ENCODE measurements at regions not wholly inside any gene's neighbourhood (a gene's known extent, or its start where the extent isn't known, plus 50 kb on each side); places are given as distances from the start of the nearest gene placed in this dataset.
A peak's percentile ranks its signal among the peaks of the same experiment; 100 is the strongest.
"Not testable (repeated sequence)": the region's sequence is repeated elsewhere in the genome, so short reads cannot be mapped to it uniquely, and the experiment has no call there.

DNA sequence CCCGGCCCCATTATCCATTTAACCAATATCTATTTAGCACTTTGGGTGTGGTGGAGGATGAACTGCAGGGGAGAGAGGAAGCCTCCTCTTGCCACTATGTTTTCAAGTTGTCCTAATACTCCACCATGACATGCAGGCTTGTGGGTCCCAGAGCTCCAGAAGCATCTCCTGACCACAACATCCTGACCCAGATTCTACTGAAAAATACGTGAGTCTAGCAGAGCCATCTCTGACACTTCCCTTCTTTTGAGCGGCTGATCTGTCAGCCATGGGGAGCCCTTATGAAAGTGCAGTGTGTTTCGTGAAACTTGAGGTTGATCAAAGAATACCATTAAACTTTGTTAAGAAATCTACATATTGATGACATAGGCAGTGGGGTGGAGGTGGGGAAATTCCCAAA lies 126.6 kb downstream of the UNC93B1 start:
- H3K27ac ChIP-seq: not testable (repeated sequence)

DNA sequence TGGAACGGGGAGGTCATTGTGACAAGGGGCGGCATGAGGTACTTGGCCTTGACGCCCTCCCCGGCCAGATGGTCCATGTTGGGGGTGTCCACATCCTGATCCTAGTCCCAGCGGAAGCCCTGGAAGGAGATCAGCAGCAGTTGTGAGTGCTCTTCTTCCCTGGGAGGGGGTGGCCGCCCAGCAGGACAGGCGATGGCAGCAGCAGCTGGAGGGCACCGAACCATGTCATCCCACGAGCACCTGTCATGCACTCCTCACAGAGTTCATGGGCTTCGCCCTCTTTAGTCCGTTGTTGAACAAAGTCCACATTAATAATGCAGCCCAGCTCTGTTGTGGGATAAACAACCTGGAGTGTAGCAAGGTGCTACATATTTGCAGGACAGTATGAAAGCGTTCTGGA lies 130.7 kb downstream of the UNC93B1 start:
- H3K27ac ChIP-seq: not testable (repeated sequence)

DNA sequence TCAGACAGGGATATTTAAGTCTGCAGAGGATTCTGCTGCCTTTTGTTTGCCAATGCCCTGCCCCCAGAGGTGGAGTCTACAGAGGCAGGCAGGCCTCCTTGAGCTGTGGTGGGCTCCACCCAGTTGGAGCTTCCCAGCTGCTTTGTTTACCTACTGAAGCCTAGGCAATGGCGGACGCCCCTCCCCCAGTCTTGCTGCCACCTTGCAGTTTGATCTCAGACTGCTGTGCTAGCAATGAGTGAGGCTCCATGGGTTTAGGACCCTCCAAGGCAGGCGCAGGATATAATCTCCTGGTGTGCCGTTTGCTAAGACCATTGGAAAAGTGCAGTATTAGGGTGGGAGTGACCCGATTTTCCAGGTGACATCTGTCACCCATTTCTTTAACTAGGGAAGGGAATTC lies 132.7 kb downstream of the UNC93B1 start:
- not testable (repeated sequence) for H3K27ac ChIP-seq

DNA sequence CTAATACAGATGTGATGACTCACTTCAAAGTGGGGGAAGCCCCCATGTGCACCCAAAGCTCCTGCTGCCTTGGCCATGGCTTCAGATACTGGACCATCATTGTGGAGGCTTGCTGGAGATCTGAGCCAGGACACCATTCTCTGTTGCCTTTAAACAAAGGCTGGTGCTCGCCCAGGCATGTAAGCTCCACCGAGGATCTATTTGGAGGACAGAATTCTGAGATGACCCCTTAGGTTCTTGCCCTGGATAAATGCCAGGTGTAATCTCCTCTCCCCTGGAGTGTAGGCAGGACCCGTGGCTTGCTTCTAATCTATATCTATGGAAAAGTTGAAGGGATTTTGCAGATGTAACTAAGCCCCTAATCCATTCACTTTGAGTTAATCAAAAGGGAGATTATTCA lies 141.0 kb downstream of the UNC93B1 start:
- H3K27ac ChIP-seq: not testable (repeated sequence)

DNA sequence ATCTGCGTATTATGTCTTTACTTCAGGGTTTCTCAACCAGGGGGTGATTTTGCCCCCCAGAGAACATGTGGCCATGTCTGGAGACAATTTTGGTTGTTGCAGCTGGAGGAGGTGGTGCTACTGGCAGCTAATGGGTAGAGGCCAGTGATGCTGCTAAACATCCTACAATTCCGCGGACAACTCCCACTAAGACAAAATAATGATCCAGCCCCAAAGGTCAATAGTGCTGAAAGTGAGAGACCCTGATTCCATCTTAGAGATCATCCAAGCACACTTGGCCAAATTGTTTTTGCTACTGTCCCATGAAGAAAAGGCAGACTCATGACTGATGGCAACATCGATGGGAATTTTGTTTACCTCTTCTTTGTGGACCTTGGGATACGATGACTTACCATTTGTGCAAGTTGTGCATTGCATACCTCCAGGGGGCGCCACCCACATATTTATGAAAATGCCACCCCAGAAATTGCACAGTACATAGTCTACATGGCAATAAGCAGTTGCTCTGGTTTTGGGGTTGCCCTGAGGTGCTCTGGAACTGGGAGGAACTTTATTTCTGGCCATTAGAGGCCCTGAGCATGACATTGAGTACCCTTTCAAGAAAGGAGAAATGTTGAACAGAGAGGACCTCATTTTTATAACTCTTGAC lies 144.3 kb downstream of the UNC93B1 start:
- not testable (repeated sequence) for H3K27ac ChIP-seq
- TF ChIP-seq, protein P1, sequence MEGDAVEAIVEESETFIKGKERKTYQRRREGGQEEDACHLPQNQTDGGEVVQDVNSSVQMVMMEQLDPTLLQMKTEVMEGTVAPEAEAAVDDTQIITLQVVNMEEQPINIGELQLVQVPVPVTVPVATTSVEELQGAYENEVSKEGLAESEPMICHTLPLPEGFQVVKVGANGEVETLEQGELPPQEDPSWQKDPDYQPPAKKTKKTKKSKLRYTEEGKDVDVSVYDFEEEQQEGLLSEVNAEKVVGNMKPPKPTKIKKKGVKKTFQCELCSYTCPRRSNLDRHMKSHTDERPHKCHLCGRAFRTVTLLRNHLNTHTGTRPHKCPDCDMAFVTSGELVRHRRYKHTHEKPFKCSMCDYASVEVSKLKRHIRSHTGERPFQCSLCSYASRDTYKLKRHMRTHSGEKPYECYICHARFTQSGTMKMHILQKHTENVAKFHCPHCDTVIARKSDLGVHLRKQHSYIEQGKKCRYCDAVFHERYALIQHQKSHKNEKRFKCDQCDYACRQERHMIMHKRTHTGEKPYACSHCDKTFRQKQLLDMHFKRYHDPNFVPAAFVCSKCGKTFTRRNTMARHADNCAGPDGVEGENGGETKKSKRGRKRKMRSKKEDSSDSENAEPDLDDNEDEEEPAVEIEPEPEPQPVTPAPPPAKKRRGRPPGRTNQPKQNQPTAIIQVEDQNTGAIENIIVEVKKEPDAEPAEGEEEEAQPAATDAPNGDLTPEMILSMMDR (conservative IDR thresholded peaks at IDR 0.05): peak; percentile 31

DNA sequence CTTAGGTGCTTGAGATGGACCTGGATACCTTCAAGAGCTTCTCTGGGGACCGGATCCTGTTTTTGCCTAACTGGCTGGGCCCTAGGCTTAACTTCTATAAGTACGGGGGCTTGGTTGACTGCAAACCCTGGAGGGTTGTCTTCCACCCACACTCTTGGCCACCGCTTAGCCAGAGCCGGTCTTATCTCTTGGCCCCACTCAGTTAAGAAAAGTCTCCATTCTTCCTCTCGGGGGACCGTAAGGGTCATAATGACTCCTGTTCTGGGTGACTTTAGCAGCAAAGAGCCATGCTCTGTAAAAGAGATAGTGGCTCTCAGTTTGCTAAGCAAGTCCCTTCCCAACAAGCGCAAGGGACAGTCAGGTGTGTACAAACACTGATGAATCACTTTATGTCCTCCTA lies 153.2 kb downstream of the UNC93B1 start:
- not testable (repeated sequence) for H3K27ac ChIP-seq

DNA sequence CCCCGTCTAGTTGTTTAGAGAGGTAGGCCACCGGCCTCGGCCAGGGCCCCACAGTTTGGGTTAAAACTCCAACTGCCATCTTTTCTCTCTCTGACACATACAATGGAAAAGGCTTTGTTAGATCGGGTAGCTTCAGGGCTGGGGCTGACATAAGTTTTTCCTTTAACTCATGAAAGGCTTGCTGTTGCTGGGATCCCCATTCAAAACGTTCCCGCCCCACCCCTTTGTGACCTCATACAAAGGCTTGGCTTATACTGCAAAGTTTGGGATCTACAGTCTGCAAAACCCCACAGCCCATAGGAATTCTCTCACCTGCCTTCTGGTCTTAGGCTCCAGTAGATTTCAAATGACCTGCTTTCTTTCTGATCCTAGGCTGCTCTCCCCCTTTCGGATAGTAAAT lies 154.1 kb downstream of the UNC93B1 start:
- not testable (repeated sequence) for H3K27ac ChIP-seq

DNA sequence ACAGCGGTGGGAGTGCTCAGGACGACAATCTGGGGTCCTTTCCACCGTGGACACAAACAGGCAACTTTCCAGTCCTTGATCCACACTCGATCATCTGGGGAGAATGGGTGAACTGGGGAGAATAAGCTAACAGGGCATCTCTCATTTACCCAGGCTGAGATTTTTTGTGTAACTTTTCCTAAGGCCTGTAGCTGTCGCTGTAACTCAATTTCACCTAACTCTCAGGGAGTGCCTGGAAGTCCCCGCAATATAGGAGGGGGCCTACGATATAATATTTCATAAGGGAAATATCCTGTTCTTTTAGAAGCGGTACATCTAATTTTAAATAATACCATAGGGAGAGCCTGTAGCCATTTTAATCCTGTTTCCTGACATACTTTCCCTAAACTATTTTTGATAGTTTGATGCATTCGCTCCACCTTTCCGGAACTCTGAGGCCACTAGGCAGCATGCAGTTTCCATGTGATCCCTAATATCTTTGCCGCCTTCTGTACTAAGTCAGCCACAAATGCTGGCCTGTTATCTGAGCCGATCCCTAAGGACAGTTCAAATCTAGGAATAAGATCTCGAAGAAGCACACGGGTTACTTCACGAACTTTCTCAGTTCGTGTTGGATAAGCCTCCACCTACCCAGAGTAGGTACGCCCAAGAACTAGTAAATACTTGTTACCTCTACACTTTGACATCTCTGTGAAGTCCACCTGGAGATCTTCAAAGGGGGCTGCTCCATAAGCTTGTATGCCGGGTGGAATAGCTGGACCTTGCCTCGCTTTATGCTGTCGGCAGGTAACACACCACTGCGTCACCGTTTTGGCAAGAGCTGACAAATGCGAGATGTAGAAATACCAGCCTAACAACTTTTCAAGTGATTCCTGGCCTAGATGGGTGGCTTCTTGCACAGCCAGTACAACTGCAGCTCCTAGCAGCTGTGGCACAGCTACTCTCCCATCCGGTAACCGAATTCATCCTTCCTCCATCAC lies 155.7 kb downstream of the UNC93B1 start:
- TF ChIP-seq, protein P1 (conservative IDR thresholded peaks at IDR 0.05): peak; percentile 45
- H3K27ac ChIP-seq: not testable (repeated sequence)

DNA sequence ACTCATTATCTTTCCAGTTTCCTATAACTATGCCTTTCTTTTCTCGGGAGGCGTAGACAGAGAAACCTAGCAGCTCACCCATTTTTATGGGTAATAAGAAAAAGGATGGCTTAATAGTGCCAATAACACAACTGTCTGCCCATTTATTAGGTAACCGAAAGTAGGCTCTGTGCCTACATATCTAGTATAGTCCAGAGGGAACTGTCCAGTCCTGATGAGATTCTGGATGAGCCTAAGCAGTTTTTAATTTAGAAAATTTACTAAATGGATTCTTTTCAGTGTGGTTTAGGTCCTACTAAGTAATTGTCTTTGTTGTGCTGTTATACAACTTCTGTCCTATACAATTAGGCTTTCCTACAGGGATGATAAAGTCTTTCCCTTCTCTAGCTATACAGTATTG lies 157.6 kb downstream of the UNC93B1 start:
- not testable (repeated sequence) for H3K27ac ChIP-seq

DNA sequence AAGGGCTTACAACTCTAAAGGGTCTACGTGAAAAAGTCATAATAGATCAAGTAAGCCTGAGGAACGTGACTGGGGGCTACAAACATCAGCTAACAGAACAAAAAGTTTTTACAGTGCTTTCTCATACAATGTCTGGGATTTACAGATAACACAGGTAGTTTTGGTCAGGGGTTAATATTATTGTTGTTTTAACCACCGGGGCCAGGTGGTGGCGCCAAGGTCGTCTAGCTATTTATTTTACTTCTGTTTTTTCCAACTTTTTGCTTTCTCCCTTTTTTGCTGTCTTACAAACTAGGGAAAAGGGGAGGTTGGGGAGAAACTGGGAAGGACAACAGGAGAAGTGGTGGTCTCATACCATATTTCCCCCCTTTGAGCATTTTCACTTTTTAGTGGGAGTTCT lies 158.6 kb downstream of the UNC93B1 start:
- H3K27ac ChIP-seq: not testable (repeated sequence)

DNA sequence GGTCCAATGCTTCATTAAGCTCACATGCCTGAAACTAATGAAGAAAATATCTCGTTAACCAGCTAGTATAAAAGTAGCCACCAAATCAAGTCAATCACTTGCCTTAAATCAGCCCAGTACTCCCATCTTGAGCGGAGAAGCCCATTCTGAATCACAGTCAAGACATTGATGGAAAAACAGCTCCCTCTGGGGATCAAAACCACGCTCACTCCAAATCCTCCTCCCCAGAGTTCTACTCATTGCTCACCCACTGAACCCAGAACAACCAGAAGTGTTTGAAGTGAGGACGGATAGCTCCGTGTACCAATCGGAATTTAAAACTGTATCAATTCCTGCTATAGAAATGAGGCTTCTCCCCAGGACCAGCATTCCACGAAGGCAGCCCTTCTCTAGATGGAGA lies 163.3 kb downstream of the UNC93B1 start:
- not testable (repeated sequence) for H3K27ac ChIP-seq

DNA sequence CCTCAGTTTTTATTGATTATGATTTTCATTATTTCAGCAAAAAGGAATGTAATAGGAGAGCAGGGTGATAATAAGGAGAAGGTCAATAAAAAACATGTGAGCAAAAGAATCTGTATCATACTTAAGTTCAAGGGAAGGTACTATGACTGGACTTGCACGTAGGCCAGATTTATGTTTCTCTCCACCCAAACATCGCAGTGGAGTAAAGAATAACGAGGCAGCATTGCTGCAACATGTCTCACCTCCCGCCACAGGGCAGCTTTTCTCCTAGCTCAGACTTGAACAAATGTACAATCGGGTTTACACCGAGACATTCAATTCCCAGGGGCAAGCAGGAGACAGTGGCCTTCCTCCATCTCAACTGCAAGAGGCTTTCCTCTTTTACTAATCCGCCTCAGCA lies 155.7 kb upstream of the ALDH3B2 start:
- H3K27ac ChIP-seq: not testable (repeated sequence)

DNA sequence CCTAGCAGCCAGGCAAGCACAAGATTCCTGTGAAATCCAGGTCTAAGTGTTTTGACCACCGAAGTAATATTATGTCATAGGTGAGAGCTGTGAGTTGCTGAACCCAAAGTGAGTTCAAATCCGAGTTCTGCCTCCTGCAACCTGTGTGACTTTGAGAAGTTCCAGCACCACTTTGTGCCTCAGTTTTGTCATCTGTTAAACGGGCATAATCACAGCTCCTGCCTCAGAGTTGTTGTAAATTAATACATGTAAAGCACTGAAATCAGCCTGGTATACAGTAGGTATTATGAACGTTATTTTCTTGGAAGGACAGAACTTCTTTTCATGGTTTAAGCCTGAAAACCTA lies 152.5 kb upstream of the ALDH3B2 start:
- not testable (repeated sequence) for H3K27ac ChIP-seq

DNA sequence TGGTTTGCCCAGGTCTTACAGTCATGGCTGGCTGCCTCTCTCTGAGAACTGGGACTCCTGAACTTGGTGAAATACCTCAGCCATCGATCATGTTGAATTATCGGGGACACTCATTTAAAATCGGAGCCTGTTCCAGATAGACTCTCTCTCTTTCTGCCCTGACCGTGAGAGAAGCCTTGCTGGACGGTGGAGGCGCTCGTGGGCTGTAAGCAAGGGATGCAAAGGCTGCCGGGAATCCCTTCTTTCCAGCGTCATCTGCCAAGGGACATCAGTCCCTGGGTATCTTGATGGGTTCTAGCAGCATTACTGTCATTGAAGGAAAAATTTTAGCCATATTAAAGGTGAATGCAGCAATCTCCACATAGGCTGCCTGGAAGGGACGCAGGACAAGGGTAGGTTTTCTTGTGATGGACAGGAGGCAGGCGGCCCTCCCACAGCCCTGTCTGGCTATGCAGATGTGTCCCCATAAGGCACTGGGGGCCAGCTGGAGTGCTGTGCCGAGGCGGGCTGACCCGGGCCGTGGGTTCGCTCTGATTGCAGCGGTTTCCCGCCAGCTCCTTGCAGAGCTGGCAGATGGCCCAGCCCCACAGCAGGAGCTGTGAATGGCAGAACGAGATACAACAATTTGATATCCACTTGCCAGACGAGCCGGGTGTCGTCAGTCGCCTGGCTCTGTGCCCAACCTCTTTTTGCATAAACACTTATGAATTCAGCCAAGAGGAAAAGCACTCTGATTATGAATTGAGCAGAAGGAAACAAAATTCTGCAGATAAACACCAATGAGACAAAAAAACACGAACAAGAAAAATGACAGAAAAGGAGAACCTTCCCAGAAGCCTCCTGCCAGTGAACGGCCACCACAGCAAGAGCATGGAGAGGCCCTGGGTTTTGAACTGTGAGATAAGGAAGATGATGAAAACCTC lies 151.9 kb upstream of the ALDH3B2 start:
- H3K27ac ChIP-seq: not testable (repeated sequence)

DNA sequence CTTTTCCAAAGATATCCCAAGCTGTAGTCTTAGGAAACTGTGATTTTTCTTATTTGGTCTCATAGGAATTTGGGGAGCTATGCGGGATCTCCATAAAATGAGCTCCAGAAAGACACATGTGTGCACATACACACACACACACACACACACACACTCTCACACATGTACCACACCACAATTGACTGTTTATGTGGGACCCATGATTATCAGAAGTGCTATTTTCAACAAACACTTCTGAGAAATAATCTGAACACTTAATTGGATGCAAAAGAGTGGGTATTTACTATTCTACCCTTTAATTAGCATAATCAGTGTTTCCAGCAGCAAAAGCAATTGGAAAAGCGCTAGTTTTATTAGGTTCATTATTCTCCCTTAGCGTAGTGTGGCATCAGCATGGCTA lies 150.4 kb upstream of the ALDH3B2 start:
- H3K27ac ChIP-seq: not testable (repeated sequence)

All from C4-2B (cell line).